LNCaP clone FGC (cell line): ENCODE measurements at regions not wholly inside any gene's neighbourhood (a gene's known extent, or its start where the extent isn't known, plus 50 kb on each side); places are given as distances from the start of the nearest gene placed in this dataset.

Source experiments
- DNase-seq: peaks from one replicate; pipeline ENCODE4 v3.0.0-alpha.2; 2011; ENCODE audit warnings: low read depth
- H3K4me3 ChIP-seq: 2 replicates; pipeline ENCODE4 v1.5.1; 2011; ENCODE audit warnings: mild to moderate bottlenecking, low read depth, low read length, control low read depth
- CTCF ChIP-seq: IDR thresholded peaks from 2 replicates; pipeline ENCODE4 v1.5.1; 2012; ENCODE audit warnings: mild to moderate bottlenecking; ENCODE audit not compliant: control insufficient read depth, insufficient read depth; ENCODE audit errors: extremely low read depth

- no peak for TF ChIP-seq CTCF
- DNase-seq = no peak
- no peak overlapping the region for H3K4me3 ChIP-seq
Observed at GRCh38 chr5:21642312-21642711, 1210.8 kb downstream of the CDH12 start.

- TF ChIP-seq CTCF = no peak
- DNase-seq = no peak
- no peak overlapping the region for H3K4me3 ChIP-seq
Observed at GRCh38 chr5:21623831-21624230, 1229.3 kb downstream of the CDH12 start.

GRCh38 chr5:21615195-21615765 lies 1237.9 kb downstream of the CDH12 start:
- TF ChIP-seq CTCF = no peak
- DNase-seq = no peak
- H3K4me3 ChIP-seq = no peak overlapping the region

GRCh38 chr5:21613971-21614488 lies 1239.1 kb downstream of the CDH12 start:
- no peak for TF ChIP-seq CTCF
- DNase-seq = no peak
- no peak overlapping the region for H3K4me3 ChIP-seq

- no peak for TF ChIP-seq CTCF
- H3K4me3 ChIP-seq = no peak overlapping the region
- DNase-seq = no peak
Observed at GRCh38 chr5:21603796-21604195, 1249.3 kb downstream of the CDH12 start.

GRCh38 chr5:21594566-21594965 lies 1258.6 kb downstream of the CDH12 start:
- no peak overlapping the region for H3K4me3 ChIP-seq
- no peak for TF ChIP-seq CTCF
- DNase-seq = no peak

- no peak for DNase-seq
- TF ChIP-seq CTCF = no peak
- no peak overlapping the region for H3K4me3 ChIP-seq
Observed at GRCh38 chr5:21593261-21593660, 1259.9 kb downstream of the CDH12 start.
